K562 (cell line): ENCODE measurements at regions not wholly inside any gene's neighbourhood (a gene's known extent, or its start where the extent isn't known, plus 50 kb on each side); places are given as distances from the start of the nearest gene placed in this dataset.

ENCODE experiments used
- EHMT2 ChIP-seq: fragments of 450-650 bp; IDR thresholded peaks from 2 replicates; pipeline ENCODE4 v1.6.1; 2018; ENCODE audit warnings: antibody characterized with exemption
- NCOA1 ChIP-seq: fragments of 450-650 bp; IDR thresholded peaks from 2 replicates; pipeline ENCODE4 v1.6.1; 2016; ENCODE audit warnings: low read depth
- OTX1 ChIP-seq: fragments of 450-650 bp; formaldehyde crosslinking; IDR thresholded peaks from 2 replicates; pipeline ENCODE4 v1.4.0; 2022; ENCODE audit warnings: mild to moderate bottlenecking
- PML ChIP-seq: IDR thresholded peaks from 2 replicates; pipeline ENCODE4 v1.6.1; 2012; ENCODE audit warnings: low read length, inconsistent platforms
- POLR2B ChIP-seq: fragments of 450-650 bp; IDR thresholded peaks from 2 replicates; pipeline ENCODE4 v1.6.1; 2018; ENCODE audit warnings: low read depth; ENCODE audit not compliant: partially characterized antibody
- ZBTB7A ChIP-seq: IDR thresholded peaks from 2 replicates; pipeline ENCODE4 v1.6.1; 2011; ENCODE audit warnings: low read depth, mild to moderate bottlenecking, low read length, moderate library complexity, borderline replicate concordance; ENCODE audit not compliant: control insufficient read depth
- ZSCAN29 ChIP-seq: fragments of 450-650 bp; IDR thresholded peaks from 2 replicates; pipeline ENCODE4 v1.6.1; 2017
- TF ChIP-seq, protein P1 (sequence below): fragments of 450-650 bp; IDR thresholded peaks from 2 replicates; pipeline ENCODE4 v1.6.1; 2016; ENCODE audit warnings: mild to moderate bottlenecking, moderate library complexity
- TF ChIP-seq, protein P2 (sequence below): sonication (generic); formaldehyde crosslinking; IDR thresholded peaks from 2 replicates; pipeline ENCODE4 v1.8.1; 2023; ENCODE audit warnings: mild to moderate bottlenecking, missing genetic modification reagents
- TF ChIP-seq, protein P3 (sequence below): sonication (generic); formaldehyde crosslinking; IDR thresholded peaks from 2 replicates; pipeline ENCODE4 v1.8.0; 2022; ENCODE audit warnings: mild to moderate bottlenecking, missing genetic modification reagents

DNA sequence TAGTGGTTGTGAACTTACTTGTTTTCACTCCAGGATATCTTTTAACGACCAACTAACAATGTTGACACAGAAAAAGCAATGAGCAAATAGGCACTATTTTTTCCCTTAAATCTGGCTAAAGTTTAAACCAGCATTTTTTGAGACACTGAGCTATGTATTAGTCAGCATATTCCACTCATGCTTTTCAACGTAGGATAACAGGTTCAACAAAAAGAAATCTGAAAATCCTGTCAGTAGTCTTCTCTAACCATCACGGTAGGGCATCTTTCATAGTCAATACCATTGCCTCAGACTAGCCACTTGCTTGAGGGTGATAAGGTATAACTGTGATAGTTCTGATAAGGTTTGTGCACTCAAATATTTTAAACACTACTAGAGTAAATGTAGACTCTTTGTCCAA lies 1177.3 kb upstream of the NUDT12 start (continued):
- TF ChIP-seq, protein P1, sequence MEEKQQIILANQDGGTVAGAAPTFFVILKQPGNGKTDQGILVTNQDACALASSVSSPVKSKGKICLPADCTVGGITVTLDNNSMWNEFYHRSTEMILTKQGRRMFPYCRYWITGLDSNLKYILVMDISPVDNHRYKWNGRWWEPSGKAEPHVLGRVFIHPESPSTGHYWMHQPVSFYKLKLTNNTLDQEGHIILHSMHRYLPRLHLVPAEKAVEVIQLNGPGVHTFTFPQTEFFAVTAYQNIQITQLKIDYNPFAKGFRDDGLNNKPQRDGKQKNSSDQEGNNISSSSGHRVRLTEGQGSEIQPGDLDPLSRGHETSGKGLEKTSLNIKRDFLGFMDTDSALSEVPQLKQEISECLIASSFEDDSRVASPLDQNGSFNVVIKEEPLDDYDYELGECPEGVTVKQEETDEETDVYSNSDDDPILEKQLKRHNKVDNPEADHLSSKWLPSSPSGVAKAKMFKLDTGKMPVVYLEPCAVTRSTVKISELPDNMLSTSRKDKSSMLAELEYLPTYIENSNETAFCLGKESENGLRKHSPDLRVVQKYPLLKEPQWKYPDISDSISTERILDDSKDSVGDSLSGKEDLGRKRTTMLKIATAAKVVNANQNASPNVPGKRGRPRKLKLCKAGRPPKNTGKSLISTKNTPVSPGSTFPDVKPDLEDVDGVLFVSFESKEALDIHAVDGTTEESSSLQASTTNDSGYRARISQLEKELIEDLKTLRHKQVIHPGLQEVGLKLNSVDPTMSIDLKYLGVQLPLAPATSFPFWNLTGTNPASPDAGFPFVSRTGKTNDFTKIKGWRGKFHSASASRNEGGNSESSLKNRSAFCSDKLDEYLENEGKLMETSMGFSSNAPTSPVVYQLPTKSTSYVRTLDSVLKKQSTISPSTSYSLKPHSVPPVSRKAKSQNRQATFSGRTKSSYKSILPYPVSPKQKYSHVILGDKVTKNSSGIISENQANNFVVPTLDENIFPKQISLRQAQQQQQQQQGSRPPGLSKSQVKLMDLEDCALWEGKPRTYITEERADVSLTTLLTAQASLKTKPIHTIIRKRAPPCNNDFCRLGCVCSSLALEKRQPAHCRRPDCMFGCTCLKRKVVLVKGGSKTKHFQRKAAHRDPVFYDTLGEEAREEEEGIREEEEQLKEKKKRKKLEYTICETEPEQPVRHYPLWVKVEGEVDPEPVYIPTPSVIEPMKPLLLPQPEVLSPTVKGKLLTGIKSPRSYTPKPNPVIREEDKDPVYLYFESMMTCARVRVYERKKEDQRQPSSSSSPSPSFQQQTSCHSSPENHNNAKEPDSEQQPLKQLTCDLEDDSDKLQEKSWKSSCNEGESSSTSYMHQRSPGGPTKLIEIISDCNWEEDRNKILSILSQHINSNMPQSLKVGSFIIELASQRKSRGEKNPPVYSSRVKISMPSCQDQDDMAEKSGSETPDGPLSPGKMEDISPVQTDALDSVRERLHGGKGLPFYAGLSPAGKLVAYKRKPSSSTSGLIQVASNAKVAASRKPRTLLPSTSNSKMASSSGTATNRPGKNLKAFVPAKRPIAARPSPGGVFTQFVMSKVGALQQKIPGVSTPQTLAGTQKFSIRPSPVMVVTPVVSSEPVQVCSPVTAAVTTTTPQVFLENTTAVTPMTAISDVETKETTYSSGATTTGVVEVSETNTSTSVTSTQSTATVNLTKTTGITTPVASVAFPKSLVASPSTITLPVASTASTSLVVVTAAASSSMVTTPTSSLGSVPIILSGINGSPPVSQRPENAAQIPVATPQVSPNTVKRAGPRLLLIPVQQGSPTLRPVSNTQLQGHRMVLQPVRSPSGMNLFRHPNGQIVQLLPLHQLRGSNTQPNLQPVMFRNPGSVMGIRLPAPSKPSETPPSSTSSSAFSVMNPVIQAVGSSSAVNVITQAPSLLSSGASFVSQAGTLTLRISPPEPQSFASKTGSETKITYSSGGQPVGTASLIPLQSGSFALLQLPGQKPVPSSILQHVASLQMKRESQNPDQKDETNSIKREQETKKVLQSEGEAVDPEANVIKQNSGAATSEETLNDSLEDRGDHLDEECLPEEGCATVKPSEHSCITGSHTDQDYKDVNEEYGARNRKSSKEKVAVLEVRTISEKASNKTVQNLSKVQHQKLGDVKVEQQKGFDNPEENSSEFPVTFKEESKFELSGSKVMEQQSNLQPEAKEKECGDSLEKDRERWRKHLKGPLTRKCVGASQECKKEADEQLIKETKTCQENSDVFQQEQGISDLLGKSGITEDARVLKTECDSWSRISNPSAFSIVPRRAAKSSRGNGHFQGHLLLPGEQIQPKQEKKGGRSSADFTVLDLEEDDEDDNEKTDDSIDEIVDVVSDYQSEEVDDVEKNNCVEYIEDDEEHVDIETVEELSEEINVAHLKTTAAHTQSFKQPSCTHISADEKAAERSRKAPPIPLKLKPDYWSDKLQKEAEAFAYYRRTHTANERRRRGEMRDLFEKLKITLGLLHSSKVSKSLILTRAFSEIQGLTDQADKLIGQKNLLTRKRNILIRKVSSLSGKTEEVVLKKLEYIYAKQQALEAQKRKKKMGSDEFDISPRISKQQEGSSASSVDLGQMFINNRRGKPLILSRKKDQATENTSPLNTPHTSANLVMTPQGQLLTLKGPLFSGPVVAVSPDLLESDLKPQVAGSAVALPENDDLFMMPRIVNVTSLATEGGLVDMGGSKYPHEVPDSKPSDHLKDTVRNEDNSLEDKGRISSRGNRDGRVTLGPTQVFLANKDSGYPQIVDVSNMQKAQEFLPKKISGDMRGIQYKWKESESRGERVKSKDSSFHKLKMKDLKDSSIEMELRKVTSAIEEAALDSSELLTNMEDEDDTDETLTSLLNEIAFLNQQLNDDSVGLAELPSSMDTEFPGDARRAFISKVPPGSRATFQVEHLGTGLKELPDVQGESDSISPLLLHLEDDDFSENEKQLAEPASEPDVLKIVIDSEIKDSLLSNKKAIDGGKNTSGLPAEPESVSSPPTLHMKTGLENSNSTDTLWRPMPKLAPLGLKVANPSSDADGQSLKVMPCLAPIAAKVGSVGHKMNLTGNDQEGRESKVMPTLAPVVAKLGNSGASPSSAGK = no peak
- TF ChIP-seq EHMT2 (no peak), PML (no peak), ZSCAN29 (no peak), ZBTB7A (no peak), OTX1 (no peak), NCOA1 (no peak), POLR2B (no peak)
- TF ChIP-seq, protein P2, sequence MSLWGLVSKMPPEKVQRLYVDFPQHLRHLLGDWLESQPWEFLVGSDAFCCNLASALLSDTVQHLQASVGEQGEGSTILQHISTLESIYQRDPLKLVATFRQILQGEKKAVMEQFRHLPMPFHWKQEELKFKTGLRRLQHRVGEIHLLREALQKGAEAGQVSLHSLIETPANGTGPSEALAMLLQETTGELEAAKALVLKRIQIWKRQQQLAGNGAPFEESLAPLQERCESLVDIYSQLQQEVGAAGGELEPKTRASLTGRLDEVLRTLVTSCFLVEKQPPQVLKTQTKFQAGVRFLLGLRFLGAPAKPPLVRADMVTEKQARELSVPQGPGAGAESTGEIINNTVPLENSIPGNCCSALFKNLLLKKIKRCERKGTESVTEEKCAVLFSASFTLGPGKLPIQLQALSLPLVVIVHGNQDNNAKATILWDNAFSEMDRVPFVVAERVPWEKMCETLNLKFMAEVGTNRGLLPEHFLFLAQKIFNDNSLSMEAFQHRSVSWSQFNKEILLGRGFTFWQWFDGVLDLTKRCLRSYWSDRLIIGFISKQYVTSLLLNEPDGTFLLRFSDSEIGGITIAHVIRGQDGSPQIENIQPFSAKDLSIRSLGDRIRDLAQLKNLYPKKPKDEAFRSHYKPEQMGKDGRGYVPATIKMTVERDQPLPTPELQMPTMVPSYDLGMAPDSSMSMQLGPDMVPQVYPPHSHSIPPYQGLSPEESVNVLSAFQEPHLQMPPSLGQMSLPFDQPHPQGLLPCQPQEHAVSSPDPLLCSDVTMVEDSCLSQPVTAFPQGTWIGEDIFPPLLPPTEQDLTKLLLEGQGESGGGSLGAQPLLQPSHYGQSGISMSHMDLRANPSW (CRISPR knock-in tag) = no peak
- TF ChIP-seq, protein P3, sequence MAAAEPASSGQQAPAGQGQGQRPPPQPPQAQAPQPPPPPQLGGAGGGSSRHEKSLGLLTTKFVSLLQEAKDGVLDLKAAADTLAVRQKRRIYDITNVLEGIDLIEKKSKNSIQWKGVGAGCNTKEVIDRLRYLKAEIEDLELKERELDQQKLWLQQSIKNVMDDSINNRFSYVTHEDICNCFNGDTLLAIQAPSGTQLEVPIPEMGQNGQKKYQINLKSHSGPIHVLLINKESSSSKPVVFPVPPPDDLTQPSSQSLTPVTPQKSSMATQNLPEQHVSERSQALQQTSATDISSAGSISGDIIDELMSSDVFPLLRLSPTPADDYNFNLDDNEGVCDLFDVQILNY (CRISPR knock-in tag) = no peak
